HG03280 (cell line): ENCODE measurements at regions not wholly inside any gene's neighbourhood (a gene's known extent, or its start where the extent isn't known, plus 50 kb on each side); places are given as distances from the start of the nearest gene placed in this dataset.

Experiments
- ATAC-seq: cut with Tn5 transposase; IDR thresholded peaks from one replicate; pipeline ENCODE4 v1.9.1; 2021; ENCODE audit warnings: mild to moderate bottlenecking, moderate library complexity; ENCODE audit not compliant: unreplicated experiment

GRCh38 chr1:108082738-108083562 is 117.2 kb downstream of the SLC25A24 start:
- ATAC-seq = no peak

GRCh38 chr1:108082001-108082400 is 117.0 kb upstream of the VAV3 start:
- no peak for ATAC-seq

GRCh38 chr1:108080448-108080847 is 115.5 kb upstream of the VAV3 start:
- ATAC-seq = no peak

- no peak for ATAC-seq
Measured at GRCh38 chr1:108079440-108080025, 114.6 kb upstream of the VAV3 start.

GRCh38 chr1:108077991-108078390 is 113.0 kb upstream of the VAV3 start:
- ATAC-seq = no peak

GRCh38 chr1:108075055-108075454 is 110.1 kb upstream of the VAV3 start:
- ATAC-seq = no peak

- no peak for ATAC-seq
Measured at GRCh38 chr1:108072776-108073175, 107.8 kb upstream of the VAV3 start.

- no peak for ATAC-seq
Measured at GRCh38 chr1:108072212-108072611, 107.2 kb upstream of the VAV3 start.

- peak; percentile 60 for ATAC-seq
Measured at GRCh38 chr1:108071601-108072000, 106.6 kb upstream of the VAV3 start.

GRCh38 chr1:108070662-108071061 is 105.7 kb upstream of the VAV3 start:
- ATAC-seq = no peak

GRCh38 chr1:108067884-108068540 is 103.0 kb upstream of the VAV3 start:
- ATAC-seq = no peak

- no peak for ATAC-seq
Measured at GRCh38 chr1:108066808-108067207, 101.8 kb upstream of the VAV3 start.

GRCh38 chr1:108064255-108064654 is 99.3 kb upstream of the VAV3 start:
- ATAC-seq = no peak

GRCh38 chr1:108063703-108064102 is 98.7 kb upstream of the VAV3 start:
- no peak for ATAC-seq

GRCh38 chr1:108059945-108060344 is 95.0 kb upstream of the VAV3 start:
- ATAC-seq = no peak

- no peak for ATAC-seq
Measured at GRCh38 chr1:108057541-108057940, 92.6 kb upstream of the VAV3 start.

GRCh38 chr1:108056436-108056990 is 91.5 kb upstream of the VAV3 start:
- no peak for ATAC-seq

GRCh38 chr1:108055387-108055786 is 90.4 kb upstream of the VAV3 start:
- ATAC-seq = no peak

- no peak for ATAC-seq
Measured at GRCh38 chr1:108054396-108054795, 89.4 kb upstream of the VAV3 start.

GRCh38 chr1:108053270-108054013 is 88.5 kb upstream of the VAV3 start:
- ATAC-seq = no peak
